ENCODE measurements at regions not wholly inside any gene's neighbourhood (a gene's known extent, or its start where the extent isn't known, plus 50 kb on each side); places are given as distances from the start of the nearest gene placed in this dataset.

DNA sequence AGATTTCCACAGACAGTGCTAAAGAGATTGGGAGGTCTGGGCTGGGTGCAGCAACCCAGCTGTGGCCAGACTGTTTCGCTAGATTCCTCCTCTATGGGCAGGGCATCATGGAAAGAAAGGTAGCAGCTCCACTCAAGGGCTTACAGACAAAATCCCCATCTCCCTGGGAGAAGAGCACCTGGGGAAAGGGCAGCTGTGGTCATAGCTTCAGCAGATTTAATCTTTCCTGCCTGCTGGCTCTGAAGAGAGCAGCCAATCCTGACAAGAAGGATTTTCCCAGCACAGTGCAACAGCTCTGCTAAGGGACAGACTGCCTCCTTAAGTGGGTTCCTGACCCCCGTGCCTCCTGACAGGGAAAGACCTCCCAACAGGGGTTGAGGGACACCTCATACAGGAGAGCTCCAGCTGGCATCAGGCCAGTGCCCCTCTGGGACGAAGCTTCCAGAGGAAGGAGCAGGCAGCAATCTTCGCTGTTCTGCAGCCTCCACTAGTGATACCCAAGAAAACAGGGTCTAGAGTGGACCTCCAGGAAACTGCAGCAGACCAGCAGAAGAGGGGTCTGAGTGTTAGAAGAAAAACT lies 1379.3 kb upstream of the ACO1 start:
- no peak overlapping the region for H3K4me3 ChIP-seq (ENCODE audit: low read depth, low read length)
- no peak for DNase-seq (ENCODE audit: low read depth)
- TF ChIP-seq, protein P1, sequence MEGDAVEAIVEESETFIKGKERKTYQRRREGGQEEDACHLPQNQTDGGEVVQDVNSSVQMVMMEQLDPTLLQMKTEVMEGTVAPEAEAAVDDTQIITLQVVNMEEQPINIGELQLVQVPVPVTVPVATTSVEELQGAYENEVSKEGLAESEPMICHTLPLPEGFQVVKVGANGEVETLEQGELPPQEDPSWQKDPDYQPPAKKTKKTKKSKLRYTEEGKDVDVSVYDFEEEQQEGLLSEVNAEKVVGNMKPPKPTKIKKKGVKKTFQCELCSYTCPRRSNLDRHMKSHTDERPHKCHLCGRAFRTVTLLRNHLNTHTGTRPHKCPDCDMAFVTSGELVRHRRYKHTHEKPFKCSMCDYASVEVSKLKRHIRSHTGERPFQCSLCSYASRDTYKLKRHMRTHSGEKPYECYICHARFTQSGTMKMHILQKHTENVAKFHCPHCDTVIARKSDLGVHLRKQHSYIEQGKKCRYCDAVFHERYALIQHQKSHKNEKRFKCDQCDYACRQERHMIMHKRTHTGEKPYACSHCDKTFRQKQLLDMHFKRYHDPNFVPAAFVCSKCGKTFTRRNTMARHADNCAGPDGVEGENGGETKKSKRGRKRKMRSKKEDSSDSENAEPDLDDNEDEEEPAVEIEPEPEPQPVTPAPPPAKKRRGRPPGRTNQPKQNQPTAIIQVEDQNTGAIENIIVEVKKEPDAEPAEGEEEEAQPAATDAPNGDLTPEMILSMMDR (IDR thresholded peaks at IDR 0.05; ENCODE audit: insufficient read depth, low read length): no peak

DNA sequence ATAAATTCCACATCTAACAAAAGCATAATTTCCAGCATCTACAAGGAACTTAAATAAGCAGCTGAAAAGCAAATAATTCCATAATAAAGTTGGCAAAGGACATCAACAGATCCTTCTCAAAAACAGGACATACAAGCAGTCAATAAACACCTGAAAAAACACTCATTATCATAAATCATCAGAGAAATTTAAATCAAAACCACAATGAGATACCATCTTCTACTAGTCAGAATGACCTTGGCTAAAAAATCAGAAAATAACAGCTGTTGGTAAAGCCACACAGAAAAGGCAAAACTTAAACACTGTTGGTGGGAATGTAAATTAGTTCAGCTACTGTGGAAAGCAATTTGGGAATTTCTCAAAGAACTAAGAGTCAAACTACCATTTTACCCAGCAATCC lies 1371.1 kb upstream of the ACO1 start:
- no peak overlapping the region for H3K4me3 ChIP-seq (ENCODE audit: low read depth, low read length)
- no peak for DNase-seq (ENCODE audit: low read depth)
- TF ChIP-seq, protein P1 (IDR thresholded peaks at IDR 0.05; ENCODE audit: insufficient read depth, low read length): no peak

DNA sequence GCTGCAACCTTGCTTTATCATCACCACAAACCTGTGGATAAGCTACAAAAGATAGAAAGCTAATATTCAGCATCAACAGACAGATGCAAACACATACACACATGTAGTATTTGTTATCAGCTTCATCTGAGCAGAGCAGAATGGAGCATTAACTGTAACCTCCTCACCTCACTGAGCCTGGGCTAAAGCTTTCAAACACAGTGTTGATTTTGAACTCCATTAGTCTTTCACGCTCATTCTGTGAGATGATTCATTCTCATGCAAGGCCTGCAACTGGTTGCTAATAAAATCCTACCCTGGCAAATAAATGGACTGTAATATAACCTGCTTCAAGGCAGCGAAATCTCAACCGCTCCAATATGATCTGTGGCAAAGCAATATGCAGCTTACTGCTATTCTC lies 1360.6 kb upstream of the ACO1 start:
- TF ChIP-seq, protein P1 (IDR thresholded peaks at IDR 0.05; ENCODE audit: insufficient read depth, low read length): no peak
- no peak for DNase-seq (ENCODE audit: low read depth)
- no peak overlapping the region for H3K4me3 ChIP-seq (ENCODE audit: low read depth, low read length)

DNA sequence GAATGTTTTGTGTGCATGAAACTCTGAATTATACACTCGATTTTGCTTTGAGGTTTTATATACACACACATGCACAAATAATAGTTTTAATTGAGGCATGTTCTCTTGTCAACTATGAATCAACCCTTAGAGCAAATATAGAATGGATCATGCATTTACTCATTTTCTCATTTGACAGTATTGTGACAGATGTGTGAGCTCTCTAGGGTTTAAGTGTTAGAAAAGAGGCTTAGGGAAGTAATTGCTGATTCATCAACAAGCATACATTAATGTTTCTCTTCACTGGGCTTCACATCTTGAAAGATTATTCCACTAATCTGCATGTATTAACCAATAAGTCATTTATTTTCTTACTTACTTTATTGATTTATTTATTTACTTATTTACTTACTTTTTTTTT lies 1356.8 kb upstream of the ACO1 start:
- TF ChIP-seq, protein P1 (IDR thresholded peaks at IDR 0.05; ENCODE audit: insufficient read depth, low read length): no peak
- H3K4me3 ChIP-seq (ENCODE audit: low read depth, low read length): no peak overlapping the region
- DNase-seq (ENCODE audit: low read depth): no peak

DNA sequence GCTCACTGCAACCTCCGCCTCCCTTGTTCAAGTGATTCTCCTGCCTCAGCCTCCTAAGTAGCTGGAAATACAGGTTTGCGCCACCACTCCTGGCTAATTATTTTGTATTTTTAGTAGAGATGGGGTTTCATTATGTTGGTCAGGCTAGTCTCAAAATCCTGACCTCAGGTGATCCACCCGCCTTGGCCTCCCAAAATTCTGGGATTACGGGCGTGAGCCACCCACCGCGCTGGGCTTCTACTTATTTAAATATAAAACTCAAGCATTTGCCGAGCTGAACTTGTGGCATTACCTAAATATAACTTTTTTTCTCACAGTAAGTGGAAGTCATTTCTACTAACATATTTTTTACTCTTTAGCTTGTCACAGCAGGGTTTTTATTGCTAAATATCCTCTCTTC lies 1356.3 kb upstream of the ACO1 start:
- DNase-seq (ENCODE audit: low read depth): no peak
- no peak overlapping the region for H3K4me3 ChIP-seq (ENCODE audit: low read depth, low read length)
- TF ChIP-seq, protein P1 (IDR thresholded peaks at IDR 0.05; ENCODE audit: insufficient read depth, low read length): no peak

DNA sequence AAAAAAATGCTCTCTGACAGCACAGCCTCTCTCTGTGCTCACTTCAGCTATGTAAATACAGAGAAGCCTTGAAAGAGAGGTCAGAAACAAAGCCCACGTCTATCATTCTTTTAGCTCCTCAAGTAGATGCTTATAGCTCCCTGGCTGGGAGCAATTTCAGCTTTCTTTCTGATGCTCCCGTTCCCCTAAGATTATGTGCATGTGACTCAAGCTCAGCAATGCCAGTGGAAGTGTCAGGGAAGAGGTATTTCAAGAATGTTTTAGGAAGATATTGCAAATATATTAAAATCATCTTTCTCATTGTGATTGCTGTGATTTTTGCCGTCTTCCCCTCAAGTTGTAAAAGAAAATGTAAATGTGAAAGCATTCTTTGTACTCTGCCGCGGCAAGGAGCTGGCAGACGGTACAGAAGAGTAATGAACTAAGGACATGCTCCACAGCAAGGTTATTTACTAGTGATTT lies 1353.7 kb upstream of the ACO1 start:
- peak; percentile 5 for DNase-seq (ENCODE audit: low read depth)

More for the DNA sequence above, 1353.7 kb upstream of the ACO1 start:
- TF ChIP-seq, protein P1 (IDR thresholded peaks at IDR 0.05; ENCODE audit: insufficient read depth, low read length): no peak
- H3K4me3 ChIP-seq (ENCODE audit: low read depth, low read length): no peak overlapping the region
